HepG2 (cell line): ENCODE measurements at regions not wholly inside any gene's neighbourhood (a gene's known extent, or its start where the extent isn't known, plus 50 kb on each side); places are given as distances from the start of the nearest gene placed in this dataset.

Experiments
- ATAC-seq: fragments of 200-7000 bp; cut with Tn5 transposase; 3 replicates; pipeline ENCODE4 v1.9.1; 2020; ENCODE audit warnings: mild to moderate bottlenecking, moderate library complexity
- BruUV-seq: library from RNA; stranded (reverse); fragments of 400-500 nt; replicated peaks from 2 replicates; lab custom pipeline; 2021; lab: Mats Ljungman, UMichigan
- CTCF ChIA-PET: fragments of 300-600 bp; formaldehyde crosslinking; extraction: SDS; loops from one replicate; lab custom pipeline; 2021; ENCODE audit warnings: low total read pairs, inconsistent platforms, low intra/inter-chr PET ratio; lab: Yijun Ruan, JAX
- POLR2A ChIA-PET: fragments of 350-600 bp; sonication (Branson Sonifier 250); formaldehyde crosslinking; loops from one replicate; lab custom pipeline; 2020; ENCODE audit warnings: antibody characterized with exemption, inconsistent platforms; lab: Yijun Ruan, JAX
- DNase-seq: peaks from one replicate; pipeline ENCODE4 v3.0.0-alpha.2; 2015; ENCODE audit warnings: low spot score
- FAIRE-seq: peaks from 3 replicates; lab custom pipeline; 2011; peaks lifted over from hg19 to GRCh38; lab: Jason Lieb, UNC
- H2AFZ ChIP-seq: one replicate; pipeline ENCODE4 v1.6.1; 2011; ENCODE audit warnings: low read length, inconsistent platforms
- H3K27ac ChIP-seq: fragments of 300-600 bp; 3 replicates; pipeline ENCODE4 v1.8.0; 2011; ENCODE audit warnings: mixed run types, mild to moderate bottlenecking, mixed read lengths, low read length, inconsistent platforms; ENCODE audit not compliant: insufficient read depth; ENCODE audit errors: extremely low read length
- H3K27me3 ChIP-seq, 2 experiments: fragments of 200-600 bp in 1 of 2; 2 replicates in 1 of 2; 3 replicates in 1 of 2; pipeline versions ENCODE4 v1.6.0 to v1.8.0; 2011; ENCODE audit warnings: low read length in 2 of 2, mild to moderate bottlenecking in 2 of 2, moderate library complexity in 2 of 2, inconsistent platforms in 1 of 2; ENCODE audit not compliant: insufficient read depth in 2 of 2, control insufficient read depth in 1 of 2
- H3K36me3 ChIP-seq, 2 experiments: fragments of 200-600 bp in 1 of 2; replicated peaks in 1 of 2; 2 replicates in 1 of 2; 3 replicates in 1 of 2; pipeline versions ENCODE4 v1.5.1 to v1.8.0; 2011; ENCODE audit warnings: low read length in 2 of 2, inconsistent platforms in 1 of 2; ENCODE audit not compliant: insufficient read depth in 2 of 2, control insufficient read depth in 1 of 2
- H3K4me1 ChIP-seq: 2 replicates; pipeline ENCODE4 v1.5.1; 2012; ENCODE audit warnings: low read length, inconsistent platforms; ENCODE audit not compliant: insufficient read depth
- H3K4me2 ChIP-seq: 2 replicates; pipeline ENCODE4 v1.6.0; 2011; ENCODE audit warnings: low read depth, low read length, inconsistent platforms
- H3K4me3 ChIP-seq, 3 experiments: fragments of 200-600 bp in 1 of 3; sonication (generic), shearing (Covaris generic) in 1 of 3; replicated peaks in 1 of 3; 2 replicates each; pipeline ENCODE4 v1.5.1; 2011 to 2016; ENCODE audit warnings: low read length in 3 of 3, inconsistent platforms in 2 of 3, low read depth in 2 of 3, mild to moderate bottlenecking in 2 of 3, control low read depth in 1 of 3, mixed read lengths in 1 of 3; ENCODE audit not compliant: insufficient read depth in 1 of 3
- H3K79me2 ChIP-seq: one replicate; pipeline ENCODE4 v1.6.1; 2011; ENCODE audit warnings: low read length, inconsistent platforms; ENCODE audit not compliant: insufficient read depth
- H3K9ac ChIP-seq: 2 replicates; pipeline ENCODE4 v1.6.0; 2011; ENCODE audit warnings: mild to moderate bottlenecking, low read depth, low read length, inconsistent platforms; ENCODE audit not compliant: insufficient read depth
- H3K9me3 ChIP-seq: 2 replicates; pipeline ENCODE4 v1.5.1; 2012; ENCODE audit warnings: mild to moderate bottlenecking, low read length
- H4K20me1 ChIP-seq: 2 replicates; pipeline ENCODE4 v1.6.0; 2011; ENCODE audit warnings: inconsistent platforms, mild to moderate bottlenecking, low read length, moderate library complexity; ENCODE audit not compliant: insufficient read depth
- ARID2 ChIP-seq: sonication (generic); formaldehyde crosslinking; IDR thresholded peaks from 2 replicates; pipeline ENCODE4 v1.8.1; 2022; ENCODE audit warnings: mild to moderate bottlenecking, missing genetic modification reagents, borderline replicate concordance
- CREBL2 ChIP-seq: sonication (generic); formaldehyde crosslinking; IDR thresholded peaks from 2 replicates; pipeline ENCODE4 v1.8.1; 2023; ENCODE audit warnings: missing genetic modification reagents, mild to moderate bottlenecking, borderline replicate concordance
- DPF2 ChIP-seq: sonication (generic); formaldehyde crosslinking; IDR thresholded peaks from 2 replicates; pipeline ENCODE4 v1.4.0; 2020; ENCODE audit warnings: mild to moderate bottlenecking, low read depth, missing genetic modification reagents, borderline replicate concordance
- HDAC1 ChIP-seq: sonication (generic); formaldehyde crosslinking; IDR thresholded peaks from 2 replicates; pipeline ENCODE4 v1.5.1; 2020; ENCODE audit warnings: mild to moderate bottlenecking, missing genetic modification reagents
- HMG20A ChIP-seq: IDR thresholded peaks from 2 replicates; pipeline ENCODE4 v1.6.1; 2016; ENCODE audit warnings: borderline replicate concordance
- KDM6A ChIP-seq: IDR thresholded peaks from 2 replicates; pipeline ENCODE4 v1.6.1; 2016; ENCODE audit warnings: low read depth
- MAFF ChIP-seq: IDR thresholded peaks from 2 replicates; pipeline ENCODE4 v1.6.1; 2011; ENCODE audit warnings: low read depth, low read length, improper control_type of control experiment
- MAFK ChIP-seq, 2 experiments: IDR thresholded peaks in 1 of 2; conservative IDR thresholded peaks in 1 of 2; 2 replicates each; pipeline ENCODE4 v1.6.1; 2011; ENCODE audit warnings: improper control_type of control experiment in 2 of 2, low read length in 2 of 2
- NFE2 ChIP-seq: sonication (generic); formaldehyde crosslinking; IDR thresholded peaks from 2 replicates; pipeline ENCODE4 v1.4.0; 2020; ENCODE audit warnings: missing genetic modification reagents
- ONECUT2 ChIP-seq: sonication (generic); formaldehyde crosslinking; IDR thresholded peaks from 2 replicates; pipeline ENCODE4 v1.4.0; 2020; ENCODE audit warnings: missing genetic modification reagents
- TBL1XR1 ChIP-seq: fragments of 150-350 bp; IDR thresholded peaks from 2 replicates; pipeline ENCODE4 v1.6.1; 2014; ENCODE audit warnings: borderline replicate concordance, low read length; ENCODE audit not compliant: partially characterized antibody
- TEAD2 ChIP-seq: sonication (generic); formaldehyde crosslinking; IDR thresholded peaks from 2 replicates; pipeline ENCODE4 v1.9.0; 2021; ENCODE audit warnings: missing genetic modification reagents
- ZBTB21 ChIP-seq: sonication (generic); formaldehyde crosslinking; IDR thresholded peaks from 2 replicates; pipeline ENCODE4 v1.4.0; 2020; ENCODE audit warnings: missing genetic modification reagents
- ZNF674 ChIP-seq: sonication (generic); formaldehyde crosslinking; IDR thresholded peaks from 2 replicates; pipeline ENCODE4 v1.5.0; 2020; ENCODE audit warnings: low read depth, mild to moderate bottlenecking, missing genetic modification reagents
- ZNF782 ChIP-seq: sonication (generic); formaldehyde crosslinking; IDR thresholded peaks from 2 replicates; pipeline ENCODE4 v1.4.0; 2020; ENCODE audit warnings: missing genetic modification reagents, mild to moderate bottlenecking, borderline replicate concordance
- ZSCAN29 ChIP-seq: sonication (generic); formaldehyde crosslinking; conservative IDR thresholded peaks from 2 replicates; pipeline ENCODE4 v1.4.0; 2020; ENCODE audit warnings: mild to moderate bottlenecking, missing genetic modification reagents
- in situ Hi-C: cut with HindIII; loops from 2 replicates; pipeline ENCODE4 v1.10.0; 2017; ENCODE audit warnings: low pct_unique_long_range_greater_than_20kb; ENCODE audit not compliant: extremely low pct_ligation_motif_present
- intact Hi-C: fragments of 100-400 bp; cut with micrococcal nuclease; formaldehyde crosslinking; loops from one replicate; pipeline ENCODE4 v1.10.0; 2022; ENCODE audit not compliant: unreplicated experiment

GRCh38 chr3:68535782-68536181, 396.6 kb downstream of the TAFA4 start:
- intact Hi-C loops: no loop called here
- no TSS peak for BruUV-seq
- CTCF ChIA-PET: no interaction called here

DNA sequence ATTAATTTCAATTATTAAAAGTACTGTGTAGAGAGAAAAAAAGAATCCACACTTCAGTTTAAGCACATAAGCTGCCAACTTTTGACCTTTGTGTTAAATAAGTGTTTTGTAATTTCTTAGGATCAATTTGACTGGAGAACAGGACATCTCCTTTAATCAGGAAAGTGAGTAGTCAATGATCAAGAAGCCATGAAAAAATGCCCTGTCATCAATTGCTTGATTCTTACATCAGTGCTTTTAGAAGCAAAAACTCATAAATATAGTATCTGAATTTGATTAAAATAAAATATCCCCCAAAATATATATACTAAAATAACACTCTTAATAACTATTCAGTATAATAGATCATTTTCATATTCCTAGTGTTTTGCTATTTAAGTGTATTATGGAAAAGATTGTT, 409.0 kb downstream of the TAFA4 start:
- DNase-seq: no peak
- H3K4me2 ChIP-seq: no peak overlapping the region
- H3K4me3 ChIP-seq: no peak overlapping the region
- CTCF ChIA-PET: no interaction called here
- H3K4me1 ChIP-seq: no peaks in the 10 kb centered on the region
- H3K9ac ChIP-seq: no peak overlapping the region
- in situ Hi-C loops (no loop called here), intact Hi-C loops (no loop called here)
- peak; percentile 81 for TF ChIP-seq MAFF
- no peak for TF ChIP-seq ZSCAN29 (CRISPR knock-in tag)
- peak; percentile 74 to 86 for TF ChIP-seq MAFK (conservative IDR thresholded peaks at IDR 0.05 in 1 of 2, IDR thresholded peaks at IDR 0.05 in 1 of 2; ENCODE audit: low read length in 2 of 2)
- no peak for TF ChIP-seq ZNF782 (CRISPR knock-in tag)
- no peak for TF ChIP-seq DPF2 (CRISPR knock-in tag)
- TF ChIP-seq KDM6A (CRISPR knock-in tag): no peak
- H3K36me3 ChIP-seq: no peaks in the 10 kb centered on the region
- no peak overlapping the region for H2AFZ ChIP-seq
- no peak for ATAC-seq
- H3K79me2 ChIP-seq: no peaks in the 10 kb centered on the region
- no TSS peak for BruUV-seq
- POLR2A ChIA-PET: no interaction called here
- H3K9me3 ChIP-seq: no peaks in the 10 kb centered on the region
- no peak for FAIRE-seq
- no peaks in the 10 kb centered on the region for H4K20me1 ChIP-seq
- no peak overlapping the region for H3K27ac ChIP-seq
- H3K27me3 ChIP-seq: no peaks in the 10 kb centered on the region

More at GRCh38 chr3:68535782-68536181, 396.6 kb downstream of the TAFA4 start:
- Histone ChIP-seq H2AFZ (no peak overlapping the region), H3K9me3 (no peaks in the 10 kb centered on the region), H4K20me1 (no peaks in the 10 kb centered on the region), H3K27ac (no peak overlapping the region), H3K4me1 (no peaks in the 10 kb centered on the region), H3K36me3 (no peaks in the 10 kb centered on the region), H3K27me3 (no peaks in the 10 kb centered on the region), H3K4me2 (no peak overlapping the region), H3K79me2 (no peaks in the 10 kb centered on the region), H3K9ac (no peak overlapping the region), H3K4me3 (no peak overlapping the region)
- TF ChIP-seq CREBL2 (CRISPR knock-in tag) (no peak), ONECUT2 (CRISPR knock-in tag) (no peak), NFE2 (no peak), ZNF674 (CRISPR knock-in tag) (no peak), HDAC1 (no peak), ARID2 (CRISPR knock-in tag) (no peak), HMG20A (CRISPR knock-in tag) (no peak), TEAD2 (no peak), ZBTB21 (no peak), TBL1XR1 (no peak)
- POLR2A ChIA-PET: no interaction called here
- in situ Hi-C loops: no loop called here
- no peak for FAIRE-seq
- DNase-seq: no peak
- ATAC-seq: no peak
